MM.1S (cell line): ENCODE measurements at regions not wholly inside any gene's neighbourhood (a gene's known extent, or its start where the extent isn't known, plus 50 kb on each side); places are given as distances from the start of the nearest gene placed in this dataset.

Experiments
- DNase-seq: peaks from one replicate; pipeline ENCODE4 v3.0.0-alpha.2; 2015
- H2AFZ ChIP-seq: fragments of 300-600 bp; sonication (generic); 2 replicates; pipeline ENCODE4 v1.6.0; 2016; ENCODE audit warnings: antibody characterized with exemption, low read length
- H3F3A ChIP-seq: fragments of 300-600 bp; sonication (generic); 2 replicates; pipeline ENCODE4 v1.6.1; 2016; ENCODE audit warnings: mild to moderate bottlenecking, antibody characterized with exemption, low read length, moderate library complexity, mixed read lengths; ENCODE audit not compliant: insufficient read depth
- H3K27ac ChIP-seq: fragments of 300-600 bp; sonication (generic); 2 replicates; pipeline ENCODE4 v1.5.1; 2016; ENCODE audit warnings: mild to moderate bottlenecking, low read length
- H3K27me3 ChIP-seq: fragments of 300-600 bp; sonication (generic); replicated peaks from 2 replicates; pipeline ENCODE4 v1.6.0; 2016; ENCODE audit warnings: low read length; ENCODE audit not compliant: insufficient read depth
- H3K36me3 ChIP-seq: fragments of 300-600 bp; sonication (generic); replicated peaks from 2 replicates; pipeline ENCODE4 v1.6.1; 2016; ENCODE audit warnings: mild to moderate bottlenecking, low read length, mixed read lengths; ENCODE audit not compliant: insufficient read depth
- H3K4me1 ChIP-seq: fragments of 300-600 bp; sonication (generic); 2 replicates; pipeline ENCODE4 v1.6.1; 2016; ENCODE audit warnings: low read length, mixed read lengths
- H3K4me2 ChIP-seq: fragments of 300-600 bp; sonication (generic); 2 replicates; pipeline ENCODE4 v1.6.0; 2016; ENCODE audit warnings: low read depth, low read length
- H3K4me3 ChIP-seq: fragments of 300-600 bp; sonication (generic); 2 replicates; pipeline ENCODE4 v1.5.1; 2016; ENCODE audit warnings: low read length, mixed read lengths
- H3K79me2 ChIP-seq: fragments of 300-600 bp; sonication (generic); 2 replicates; pipeline ENCODE4 v1.6.1; 2016; ENCODE audit warnings: mixed run types, low read length, mixed read lengths
- H3K9ac ChIP-seq: fragments of 300-600 bp; sonication (generic); 2 replicates; pipeline ENCODE4 v1.6.1; 2016; ENCODE audit warnings: low read length, mixed read lengths
- H3K9me2 ChIP-seq: fragments of 300-600 bp; sonication (generic); replicated peaks from 2 replicates; pipeline ENCODE4 v1.6.1; 2016; ENCODE audit warnings: mild to moderate bottlenecking, low read length, mixed read lengths; ENCODE audit not compliant: insufficient read depth
- H3K9me3 ChIP-seq: fragments of 300-600 bp; sonication (generic); replicated peaks from 2 replicates; pipeline ENCODE4 v1.6.1; 2016; ENCODE audit warnings: mild to moderate bottlenecking, low read length, mixed read lengths; ENCODE audit not compliant: insufficient read depth
- H4K20me1 ChIP-seq: fragments of 300-600 bp; sonication (generic); 2 replicates; pipeline ENCODE4 v1.6.1; 2016; ENCODE audit warnings: mild to moderate bottlenecking, low read length, moderate library complexity, mixed read lengths; ENCODE audit not compliant: insufficient read depth
- EZH2 ChIP-seq: fragments of 300-600 bp; sonication (generic); optimal IDR thresholded peaks from 2 replicates; pipeline ENCODE3; 2017; ENCODE audit warnings: low read depth, mild to moderate bottlenecking, antibody characterized with exemption, low read length, mixed read lengths
- EZH2phosphoT487 ChIP-seq: fragments of 300-600 bp; sonication (generic); IDR thresholded peaks from 2 replicates; pipeline ENCODE4 v1.6.1; 2018; ENCODE audit warnings: antibody characterized with exemption, low read length
- TF ChIP-seq, protein P1 (sequence below): fragments of 300-600 bp; sonication (generic); IDR thresholded peaks from 2 replicates; pipeline ENCODE4 v1.5.1; 2016; ENCODE audit warnings: antibody characterized with exemption, low read length, mixed read lengths

- Histone ChIP-seq H3K27ac (no peak overlapping the region), H3K9me2 (no peaks in the 10 kb centered on the region), H3K4me2 (no peak overlapping the region), H4K20me1 (no peaks in the 10 kb centered on the region), H2AFZ (no peak overlapping the region), H3K9ac (no peak overlapping the region), H3F3A (no peaks in the 10 kb centered on the region), H3K27me3 (no peaks in the 10 kb centered on the region), H3K4me1 (peaks cover 6% of the 10 kb centered on the region), H3K9me3 (no peaks in the 10 kb centered on the region), H3K79me2 (no peaks in the 10 kb centered on the region), H3K36me3 (no peaks in the 10 kb centered on the region), H3K4me3 (no peak overlapping the region)
- TF ChIP-seq, protein P1, sequence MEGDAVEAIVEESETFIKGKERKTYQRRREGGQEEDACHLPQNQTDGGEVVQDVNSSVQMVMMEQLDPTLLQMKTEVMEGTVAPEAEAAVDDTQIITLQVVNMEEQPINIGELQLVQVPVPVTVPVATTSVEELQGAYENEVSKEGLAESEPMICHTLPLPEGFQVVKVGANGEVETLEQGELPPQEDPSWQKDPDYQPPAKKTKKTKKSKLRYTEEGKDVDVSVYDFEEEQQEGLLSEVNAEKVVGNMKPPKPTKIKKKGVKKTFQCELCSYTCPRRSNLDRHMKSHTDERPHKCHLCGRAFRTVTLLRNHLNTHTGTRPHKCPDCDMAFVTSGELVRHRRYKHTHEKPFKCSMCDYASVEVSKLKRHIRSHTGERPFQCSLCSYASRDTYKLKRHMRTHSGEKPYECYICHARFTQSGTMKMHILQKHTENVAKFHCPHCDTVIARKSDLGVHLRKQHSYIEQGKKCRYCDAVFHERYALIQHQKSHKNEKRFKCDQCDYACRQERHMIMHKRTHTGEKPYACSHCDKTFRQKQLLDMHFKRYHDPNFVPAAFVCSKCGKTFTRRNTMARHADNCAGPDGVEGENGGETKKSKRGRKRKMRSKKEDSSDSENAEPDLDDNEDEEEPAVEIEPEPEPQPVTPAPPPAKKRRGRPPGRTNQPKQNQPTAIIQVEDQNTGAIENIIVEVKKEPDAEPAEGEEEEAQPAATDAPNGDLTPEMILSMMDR: no peak
- TF ChIP-seq EZH2 (no peak), EZH2phosphoT487 (no peak)
- no peak for DNase-seq
Measured at GRCh38 chrX:45502396-45502795, 301.7 kb upstream of the DIPK2B start.

DNA sequence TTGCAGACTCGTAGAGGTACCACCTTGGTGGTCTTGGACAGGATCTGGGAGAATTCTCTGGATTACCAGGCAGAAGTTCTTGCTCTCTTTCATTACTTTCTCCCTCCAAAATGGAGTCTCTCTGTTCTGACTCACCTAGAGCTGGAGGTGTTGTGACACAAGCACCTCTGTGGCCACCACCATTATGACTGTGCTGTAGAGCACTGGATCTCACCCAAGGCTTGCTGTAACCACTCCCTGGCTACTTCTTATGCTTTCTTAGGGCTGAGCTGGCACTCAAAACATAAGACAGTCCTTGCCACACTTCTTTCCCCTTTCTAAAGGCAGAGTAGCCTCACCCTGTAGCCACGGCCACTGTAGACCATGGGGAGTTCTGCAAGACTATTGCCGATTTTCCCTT lies 296.6 kb upstream of the DIPK2B start:
- Histone ChIP-seq H3K4me1 (no peaks in the 10 kb centered on the region), H3K79me2 (no peaks in the 10 kb centered on the region), H3K4me2 (no peak overlapping the region), H3K9me3 (no peaks in the 10 kb centered on the region), H3K27me3 (no peaks in the 10 kb centered on the region), H3K36me3 (no peaks in the 10 kb centered on the region), H4K20me1 (no peaks in the 10 kb centered on the region), H2AFZ (no peak overlapping the region), H3K9me2 (no peaks in the 10 kb centered on the region), H3F3A (no peaks in the 10 kb centered on the region), H3K9ac (no peak overlapping the region), H3K4me3 (no peak overlapping the region), H3K27ac (no peak overlapping the region)
- no peak for TF ChIP-seq EZH2
- TF ChIP-seq EZH2phosphoT487: no peak
- TF ChIP-seq, protein P1: no peak
- no peak for DNase-seq

- no peaks in the 10 kb centered on the region for H3K79me2 ChIP-seq
- no peak overlapping the region for H3K9ac ChIP-seq
- H3K4me1 ChIP-seq: no peaks in the 10 kb centered on the region
- H3K27ac ChIP-seq: no peak overlapping the region
- no peak for DNase-seq
- TF ChIP-seq EZH2 (no peak), EZH2phosphoT487 (no peak)
- TF ChIP-seq, protein P1: no peak
- H2AFZ ChIP-seq: no peak overlapping the region
- H3K9me2 ChIP-seq: no peaks in the 10 kb centered on the region
- H3K9me3 ChIP-seq: no peaks in the 10 kb centered on the region
- no peaks in the 10 kb centered on the region for H3F3A ChIP-seq
- no peaks in the 10 kb centered on the region for H4K20me1 ChIP-seq
- H3K4me3 ChIP-seq: no peak overlapping the region
- H3K27me3 ChIP-seq: no peaks in the 10 kb centered on the region
- H3K36me3 ChIP-seq: no peaks in the 10 kb centered on the region
- H3K4me2 ChIP-seq: no peak overlapping the region
Measured at GRCh38 chrX:45485719-45486118, 285.0 kb upstream of the DIPK2B start.
